CD14-positive monocyte (primary cell): ENCODE measurements at regions not wholly inside any gene's neighbourhood (a gene's known extent, or its start where the extent isn't known, plus 50 kb on each side); places are given as distances from the start of the nearest gene placed in this dataset.
A peak's percentile ranks its signal among the peaks of the same experiment; 100 is the strongest.

ENCODE experiments used
- DNase-seq, 3 donors: peaks; one replicate each; pipeline ENCODE4 v3.0.0-alpha.2; 2011 to 2022
- H2AFZ ChIP-seq: 2 replicates; pipeline ENCODE4 v1.6.0; 2012; ENCODE audit warnings: mild to moderate bottlenecking, low read depth, low read length, inconsistent platforms; ENCODE audit not compliant: insufficient read depth, poor library complexity, severe bottlenecking
- H3K27ac ChIP-seq, 2 donors: 1 replicate in 1 of 2; 2 replicates in 1 of 2; pipeline ENCODE4 v1.5.1; 2012 to 2013; ENCODE audit warnings: low read length in 2 of 2, control low read depth in 1 of 2, inconsistent platforms in 1 of 2, low read depth in 1 of 2, mild to moderate bottlenecking in 1 of 2
- H3K27me3 ChIP-seq, 2 donors: one replicate each; pipeline versions ENCODE4 v1.6.0 to v1.6.1; 2011 to 2013; ENCODE audit warnings: low read length in 2 of 2; ENCODE audit not compliant: control insufficient read depth in 2 of 2, insufficient read depth in 2 of 2
- H3K36me3 ChIP-seq, 2 donors: replicated peaks in 1 of 2; 1 replicate in 1 of 2; 2 replicates in 1 of 2; pipeline versions ENCODE4 v1.5.1 to v1.6.1; 2012 to 2013; ENCODE audit warnings: low read length in 2 of 2, control low read depth in 1 of 2, inconsistent platforms in 1 of 2, mild to moderate bottlenecking in 1 of 2; ENCODE audit not compliant: insufficient read depth in 2 of 2, control insufficient read depth in 1 of 2
- H3K4me1 ChIP-seq, 2 donors: 1 replicate in 1 of 2; 2 replicates in 1 of 2; pipeline versions ENCODE4 v1.5.1 to v1.6.1; 2012 to 2013; ENCODE audit warnings: low read length in 2 of 2, control low read depth in 1 of 2, inconsistent platforms in 1 of 2, mild to moderate bottlenecking in 1 of 2, moderate library complexity in 1 of 2; ENCODE audit not compliant: insufficient read depth in 2 of 2, control insufficient read depth in 1 of 2
- H3K4me2 ChIP-seq: replicated peaks from 2 replicates; pipeline ENCODE3; 2012; ENCODE audit warnings: low read length, moderate library complexity, mild to moderate bottlenecking; ENCODE audit not compliant: poor library complexity, severe bottlenecking; ENCODE audit errors: extremely low read depth
- H3K4me3 ChIP-seq, 3 experiments: fragments of 200-600 bp in 1 of 3; sonication (generic) in 1 of 3; replicated peaks in 1 of 3; 1 replicate in 2 of 3; 2 replicates in 1 of 3; pipeline ENCODE4 v1.5.1; 2011 to 2013; ENCODE audit warnings: low read length in 3 of 3, mild to moderate bottlenecking in 3 of 3, control low read depth in 2 of 3, low read depth in 2 of 3, inconsistent platforms in 1 of 3, moderate library complexity in 1 of 3
- H3K79me2 ChIP-seq: 2 replicates; pipeline ENCODE4 v1.6.0; 2012; ENCODE audit warnings: mild to moderate bottlenecking, control low read depth, inconsistent platforms, low read length, moderate library complexity; ENCODE audit not compliant: insufficient read depth
- H3K9ac ChIP-seq: 2 replicates; pipeline ENCODE4 v1.6.0; 2017; ENCODE audit warnings: low read length, mild to moderate bottlenecking; ENCODE audit not compliant: insufficient read depth, poor library complexity, severe bottlenecking
- H3K9me3 ChIP-seq, 2 donors: replicated peaks in 1 of 2; 1 replicate in 1 of 2; 2 replicates in 1 of 2; pipeline versions ENCODE4 v1.5.1 to v1.6.1; 2012 to 2013; ENCODE audit warnings: low read length in 2 of 2, control low read depth in 1 of 2; ENCODE audit not compliant: control insufficient read depth in 1 of 2, insufficient read depth in 1 of 2
- H4K20me1 ChIP-seq: 2 replicates; pipeline ENCODE4 v1.6.0; 2012; ENCODE audit warnings: mild to moderate bottlenecking, low read length, control low read depth, moderate library complexity; ENCODE audit not compliant: insufficient read depth
- H3K27ac Mint-ChIP-seq, 7 donors: one replicate each; pipeline ENCODE4 v1.8.0; 2020; ENCODE audit warnings: mild to moderate bottlenecking in 7 of 7, mixed read lengths in 7 of 7, moderate library complexity in 6 of 7, inconsistent platforms in 2 of 7
- H3K27me3 Mint-ChIP-seq, 3 donors: one replicate each; pipeline ENCODE4 v1.8.0; 2021 to 2022; ENCODE audit warnings: low read depth in 3 of 3, mild to moderate bottlenecking in 3 of 3, mixed read lengths in 3 of 3, moderate library complexity in 3 of 3, inconsistent platforms in 1 of 3
- H3K36me3 Mint-ChIP-seq, 2 donors: one replicate each; pipeline ENCODE4 v1.8.0; 2020; ENCODE audit warnings: mixed read lengths in 2 of 2, inconsistent platforms in 1 of 2, mild to moderate bottlenecking in 1 of 2
- H3K4me1 Mint-ChIP-seq: one replicate; pipeline ENCODE4 v1.8.0; 2020; ENCODE audit warnings: mild to moderate bottlenecking, mixed read lengths
- H3K4me3 Mint-ChIP-seq, 2 donors: one replicate each; pipeline ENCODE4 v1.8.0; 2020; ENCODE audit warnings: mild to moderate bottlenecking in 2 of 2, mixed read lengths in 2 of 2, moderate library complexity in 1 of 2
- H3K9me3 Mint-ChIP-seq, 7 donors: one replicate each; pipeline ENCODE4 v1.8.0; 2020 to 2022; ENCODE audit warnings: mixed read lengths in 7 of 7, mild to moderate bottlenecking in 6 of 7, moderate library complexity in 6 of 7, inconsistent platforms in 2 of 7
- WGBS: methylation state at CpG from one replicate; pipeline ENCODE4 v1.1.5; 2013; ENCODE audit warnings: missing lambda C conversion rate; ENCODE audit not compliant: insufficient coverage; 5-methylcytosine and 5-hydroxymethylcytosine counted together
- intact Hi-C, 2 donors: fragments of 100-400 bp; cut with micrococcal nuclease; formaldehyde crosslinking; loops; one replicate each; pipeline versions ENCODE4 v1.15.0 to v1.15.1; 2023
- TF ChIP-seq, protein P1 (sequence below): fragments of 200-600 bp; IDR thresholded peaks from one replicate; pipeline ENCODE4 v1.8.0; 2022; ENCODE audit warnings: antibody characterized with exemption, mild to moderate bottlenecking

DNA sequence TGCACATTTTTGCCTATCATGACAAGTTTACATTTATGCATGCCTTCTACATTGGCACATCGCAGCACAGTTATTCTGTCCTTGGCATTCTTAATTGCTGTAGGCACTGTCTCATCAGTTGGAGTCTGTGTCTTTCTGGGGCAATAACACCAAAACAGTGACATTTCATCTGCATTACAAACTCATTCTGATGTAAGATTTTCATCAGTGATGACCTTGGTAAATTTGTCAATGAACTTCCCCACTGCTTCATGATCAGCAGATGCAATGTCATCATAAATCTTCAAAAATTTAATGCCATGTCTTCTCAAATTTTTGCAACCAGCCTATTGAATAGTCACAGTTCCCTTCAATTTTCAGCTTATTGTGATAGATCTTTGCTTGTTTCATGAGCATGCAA, 85.5 kb downstream of the CAPZA3 start:
- H3K4me3 Mint-ChIP-seq, result no peak overlapping the region
- DNase-seq, result peak; percentile 36 to 62 (median 55)
- H3K27ac Mint-ChIP-seq, result peak overlapping the region; percentile 65 to 91 (median 83)
- TF ChIP-seq, protein P1, sequence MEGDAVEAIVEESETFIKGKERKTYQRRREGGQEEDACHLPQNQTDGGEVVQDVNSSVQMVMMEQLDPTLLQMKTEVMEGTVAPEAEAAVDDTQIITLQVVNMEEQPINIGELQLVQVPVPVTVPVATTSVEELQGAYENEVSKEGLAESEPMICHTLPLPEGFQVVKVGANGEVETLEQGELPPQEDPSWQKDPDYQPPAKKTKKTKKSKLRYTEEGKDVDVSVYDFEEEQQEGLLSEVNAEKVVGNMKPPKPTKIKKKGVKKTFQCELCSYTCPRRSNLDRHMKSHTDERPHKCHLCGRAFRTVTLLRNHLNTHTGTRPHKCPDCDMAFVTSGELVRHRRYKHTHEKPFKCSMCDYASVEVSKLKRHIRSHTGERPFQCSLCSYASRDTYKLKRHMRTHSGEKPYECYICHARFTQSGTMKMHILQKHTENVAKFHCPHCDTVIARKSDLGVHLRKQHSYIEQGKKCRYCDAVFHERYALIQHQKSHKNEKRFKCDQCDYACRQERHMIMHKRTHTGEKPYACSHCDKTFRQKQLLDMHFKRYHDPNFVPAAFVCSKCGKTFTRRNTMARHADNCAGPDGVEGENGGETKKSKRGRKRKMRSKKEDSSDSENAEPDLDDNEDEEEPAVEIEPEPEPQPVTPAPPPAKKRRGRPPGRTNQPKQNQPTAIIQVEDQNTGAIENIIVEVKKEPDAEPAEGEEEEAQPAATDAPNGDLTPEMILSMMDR, result no peak
- peaks cover 27% of the 10 kb centered on the region for H3K4me1 Mint-ChIP-seq
- Histone ChIP-seq H3K27me3 (no peaks in the 10 kb centered on the region), H3K9ac (no peak overlapping the region), H3K27ac (peak overlapping the region in 1 of 2 donors; percentile 50), H3K4me2 (no peak overlapping the region), H3K9me3 (no peaks in the 10 kb centered on the region), H3K4me3 (no peak overlapping the region), H3K36me3 (no peaks in the 10 kb centered on the region), H3K79me2 (no peaks in the 10 kb centered on the region), H2AFZ (no peak overlapping the region), H3K4me1 (peaks cover 25 to 27% of the 10 kb centered on the region in 2 donors), H4K20me1 (no peaks in the 10 kb centered on the region)
- peaks cover 0 to 3% (median 1%) of the 10 kb centered on the region in 7 donors for H3K9me3 Mint-ChIP-seq
- no CpG with 5 or more reads among the region's 1 CpG for WGBS
- H3K36me3 Mint-ChIP-seq, result no peaks in the 10 kb centered on the region
- intact Hi-C loops, result no loop called here
- H3K27me3 Mint-ChIP-seq, result no peaks in the 10 kb centered on the region

DNA sequence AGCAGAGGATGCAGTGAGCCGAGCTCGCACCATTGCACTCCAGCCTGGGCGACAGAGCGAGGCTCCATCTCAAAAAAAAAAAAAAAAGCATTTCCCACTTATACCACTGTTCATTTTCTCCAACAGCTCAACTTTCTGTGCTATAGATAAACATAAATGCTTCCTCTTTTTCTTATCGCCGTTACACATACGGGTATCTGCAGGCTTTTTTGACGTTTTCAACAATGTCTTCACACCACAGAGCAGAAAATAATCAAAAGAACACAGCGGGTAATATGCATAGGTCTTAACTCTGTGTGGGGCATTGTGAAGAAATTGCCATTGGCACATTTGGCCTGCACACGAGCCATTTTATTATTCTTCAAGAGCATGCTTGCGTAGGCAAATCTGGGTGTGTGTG, 86.4 kb downstream of the CAPZA3 start:
- Histone ChIP-seq H3K9ac (no peak overlapping the region), H3K4me3 (peak overlapping the region in 1 of 3 experiments; percentile 46), H3K36me3 (no peaks in the 10 kb centered on the region), H2AFZ (peak overlapping the region; percentile 54), H3K27ac (peak overlapping the region in 1 of 2 donors; percentile 10), H3K79me2 (no peaks in the 10 kb centered on the region), H4K20me1 (no peaks in the 10 kb centered on the region), H3K27me3 (no peaks in the 10 kb centered on the region), H3K4me2 (peak overlapping the region; percentile 62), H3K9me3 (no peaks in the 10 kb centered on the region), H3K4me1 (peaks cover 25 to 27% of the 10 kb centered on the region in 2 donors)
- H3K4me3 Mint-ChIP-seq, result peak overlapping the region; percentile 21 to 80
- H3K27ac Mint-ChIP-seq, result peak overlapping the region; percentile 15 to 91 (median 81)
- H3K4me1 Mint-ChIP-seq, result peaks cover 27% of the 10 kb centered on the region
- H3K36me3 Mint-ChIP-seq, result no peaks in the 10 kb centered on the region
- no peaks in the 10 kb centered on the region for H3K27me3 Mint-ChIP-seq
- peak in 1 of 3 donors; percentile 14 for DNase-seq
- 4% methylated on average over 4 of the region's 11 CpGs for WGBS
- H3K9me3 Mint-ChIP-seq, result peaks cover 3 to 10% (median 6%) of the 10 kb centered on the region in 7 donors
- intact Hi-C loops, result no loop called here
- TF ChIP-seq, protein P1, result no peak
